K562 (cell line): ENCODE measurements at regions not wholly inside any gene's neighbourhood (a gene's known extent, or its start where the extent isn't known, plus 50 kb on each side); places are given as distances from the start of the nearest gene placed in this dataset.

Experiments used
- ATAC-seq: fragments of 200-7000 bp; cut with Tn5 transposase; 3 replicates; pipeline ENCODE4 v1.9.1; 2020; ENCODE audit warnings: moderate library complexity
- BruUV-seq: library from RNA; stranded (reverse); fragments of 400-500 nt; replicated peaks from 2 replicates; lab custom pipeline; 2021; lab: Mats Ljungman, UMichigan
- CTCF ChIA-PET: fragments of 300-600 bp; formaldehyde crosslinking; extraction: SDS; loops from one replicate; lab custom pipeline; 2021; ENCODE audit warnings: low intra/inter-chr PET ratio; lab: Yijun Ruan, JAX
- POLR2A ChIA-PET: fragments of 300-600, 350-650 bp; sonication (Branson Sonifier 250); formaldehyde crosslinking; extraction: SDS; loops from one replicate; lab custom pipeline; 2021; ENCODE audit warnings: antibody characterized with exemption, inconsistent platforms; lab: Yijun Ruan, JAX
- DNase-seq, 4 experiments: peaks; one replicate each; pipeline versions ENCODE4 v3.0.0 to v3.0.0-alpha.2; 2011 to 2018; ENCODE audit warnings: low spot score in 3 of 4, mixed read lengths in 3 of 4; ENCODE audit errors: extremely low read depth in 1 of 4
- FAIRE-seq: peaks from 2 replicates; lab custom pipeline; 2011; peaks lifted over from hg19 to GRCh38; lab: Jason Lieb, UNC
- H2AFZ ChIP-seq: 2 replicates; pipeline ENCODE4 v1.6.0; 2011; ENCODE audit warnings: low read depth, low read length, control low read depth, inconsistent platforms
- H3K27ac ChIP-seq: fragments of 200-600 bp; 3 replicates; pipeline ENCODE4 v1.8.0; 2011; ENCODE audit warnings: low read depth, mild to moderate bottlenecking, control low read depth, inconsistent platforms, low read length, moderate library complexity, mixed read lengths; ENCODE audit errors: extremely low read depth
- H3K27me3 ChIP-seq, 2 experiments: fragments of 300-600 bp in 1 of 2; 2 replicates in 1 of 2; 3 replicates in 1 of 2; pipeline versions ENCODE4 v1.6.0 to v1.8.0; 2011; ENCODE audit warnings: inconsistent platforms in 2 of 2, low read length in 2 of 2, mild to moderate bottlenecking in 1 of 2, mixed read lengths in 1 of 2, moderate library complexity in 1 of 2; ENCODE audit not compliant: control insufficient read depth in 2 of 2, insufficient read depth in 2 of 2
- H3K36me3 ChIP-seq: fragments of 300-600 bp; 3 replicates; pipeline ENCODE4 v1.8.0; 2011; ENCODE audit warnings: mild to moderate bottlenecking, low read length, inconsistent platforms; ENCODE audit not compliant: control insufficient read depth, insufficient read depth
- H3K4me1 ChIP-seq, 2 experiments: fragments of 200-600 bp in 1 of 2; replicated peaks in 1 of 2; 2 replicates in 1 of 2; 3 replicates in 1 of 2; pipeline versions ENCODE4 v1.5.1 to v1.8.0; 2011; ENCODE audit warnings: inconsistent platforms in 2 of 2, low read length in 2 of 2, mild to moderate bottlenecking in 1 of 2, mixed read lengths in 1 of 2, moderate library complexity in 1 of 2; ENCODE audit not compliant: control insufficient read depth in 2 of 2, insufficient read depth in 2 of 2
- H3K4me2 ChIP-seq: 2 replicates; pipeline ENCODE4 v1.6.1; 2011; ENCODE audit warnings: low read length, control low read depth, inconsistent platforms, mixed read lengths; ENCODE audit not compliant: insufficient read depth
- H3K4me3 ChIP-seq: fragments of 200-600 bp; sonication (generic), shearing (Covaris generic); 2 replicates; pipeline ENCODE4 v1.5.1; 2016; ENCODE audit warnings: control low read depth, inconsistent platforms
- H3K79me2 ChIP-seq: fragments of 200-600 bp; 3 replicates; pipeline ENCODE4 v1.8.0; 2011; ENCODE audit warnings: low read length, inconsistent platforms; ENCODE audit not compliant: control insufficient read depth, insufficient read depth
- H3K9ac ChIP-seq, 2 experiments: 2 replicates each; pipeline versions ENCODE4 v1.6.0 to v1.6.1; 2011; ENCODE audit warnings: low read depth in 2 of 2, low read length in 2 of 2, control low read depth in 1 of 2, inconsistent platforms in 1 of 2, mild to moderate bottlenecking in 1 of 2, mixed read lengths in 1 of 2; ENCODE audit not compliant: insufficient read depth in 1 of 2
- H3K9me1 ChIP-seq: one replicate; pipeline ENCODE4 v1.6.0; 2011; ENCODE audit warnings: inconsistent platforms, mild to moderate bottlenecking, low read length, moderate library complexity; ENCODE audit not compliant: control insufficient read depth, insufficient read depth
- H3K9me3 ChIP-seq: replicated peaks from 2 replicates; pipeline ENCODE4 v1.5.1; 2011; ENCODE audit warnings: low read depth, low read length, inconsistent platforms; ENCODE audit not compliant: control insufficient read depth, insufficient read depth
- H4K20me1 ChIP-seq: replicated peaks from 2 replicates; pipeline ENCODE4 v1.6.1; 2011; ENCODE audit warnings: low read length, inconsistent platforms, mixed read lengths; ENCODE audit not compliant: control insufficient read depth, insufficient read depth
- MAFG ChIP-seq: fragments of 450-650 bp; conservative IDR thresholded peaks from 2 replicates; pipeline ENCODE4 v1.6.1; 2016; ENCODE audit warnings: missing genetic modification characterization, missing compliant biosample characterization
- PTRF ChIP-seq: fragments of 450-650 bp; IDR thresholded peaks from 2 replicates; pipeline ENCODE4 v1.6.1; 2016; ENCODE audit warnings: mild to moderate bottlenecking, missing genetic modification characterization, missing compliant biosample characterization
- SOX6 ChIP-seq: fragments of 450-650 bp; IDR thresholded peaks from 2 replicates; pipeline ENCODE4 v1.6.1; 2014; ENCODE audit warnings: mild to moderate bottlenecking
- TBP ChIP-seq: optimal IDR thresholded peaks from 2 replicates; pipeline ENCODE3; 2011; ENCODE audit warnings: low read depth, low read length, improper control_type of control experiment
- TFAP4 ChIP-seq: sonication (generic); formaldehyde crosslinking; IDR thresholded peaks from 2 replicates; pipeline ENCODE4 v1.8.0; 2022; ENCODE audit warnings: missing genetic modification reagents, mild to moderate bottlenecking, moderate library complexity, borderline replicate concordance
- ZNF316 ChIP-seq: fragments of 450-650 bp; IDR thresholded peaks from 2 replicates; pipeline ENCODE4 v1.6.1; 2016
- WGBS: fragments of 100-300 bp; shearing (Covaris generic); methylation state at CpG from one replicate; pipeline ENCODE4 v1.1.6; 2016; ENCODE audit warnings: low coverage, mixed read lengths; ENCODE audit not compliant: insufficient coverage; ENCODE audit errors: missing lambda C conversion rate; 5-methylcytosine and 5-hydroxymethylcytosine counted together
- in situ Hi-C: fragments of 300-500 bp; cut with MboI; formaldehyde crosslinking; loops from 4 replicates; pipeline ENCODE4 v1.15.0; 2018; ENCODE audit warnings: inconsistent platforms, mixed read lengths
- intact Hi-C: fragments of 100-400 bp; cut with micrococcal nuclease; formaldehyde crosslinking; loops from 2 replicates; pipeline ENCODE4 v1.14.2; 2022

GRCh38 chr13:83943530-83944279 is 61.4 kb upstream of the SLITRK1 start:
- CTCF ChIA-PET: no interaction called here
- Histone ChIP-seq H3K36me3 (no peaks in the 10 kb centered on the region), H3K4me1 (no peaks in the 10 kb centered on the region), H3K9me3 (no peaks in the 10 kb centered on the region), H3K4me2 (no peak overlapping the region), H2AFZ (no peak overlapping the region), H3K27me3 (no peaks in the 10 kb centered on the region), H3K4me3 (no peak overlapping the region), H3K79me2 (no peaks in the 10 kb centered on the region), H3K9me1 (no peaks in the 10 kb centered on the region), H4K20me1 (no peaks in the 10 kb centered on the region), H3K9ac (no peak overlapping the region), H3K27ac (no peak overlapping the region)
- POLR2A ChIA-PET: no interaction called here
- DNase-seq (no peak), FAIRE-seq (no peak), ATAC-seq (no peak)
- no peak for TF ChIP-seq TFAP4 (CRISPR knock-in tag)
- TF ChIP-seq PTRF (tag): no peak
- peak; percentile 10; the same call in 1 of the 2 replicates for TF ChIP-seq MAFG
- TF ChIP-seq ZNF316: peak; percentile 32; the same call in 1 of the 2 replicates
- TF ChIP-seq SOX6: no peak
- no peak for TF ChIP-seq TBP
- in situ Hi-C loops (no loop called here), intact Hi-C loops (no loop called here)
- WGBS: 0% methylated on average over 6 of the region's 6 CpGs
- no TSS peak for BruUV-seq
